HepG2 (cell line): ENCODE measurements at regions not wholly inside any gene's neighbourhood (a gene's known extent, or its start where the extent isn't known, plus 50 kb on each side); places are given as distances from the start of the nearest gene placed in this dataset.

Source experiments
- ATAC-seq: fragments of 200-7000 bp; cut with Tn5 transposase; 3 replicates; pipeline ENCODE4 v1.9.1; 2020; ENCODE audit warnings: mild to moderate bottlenecking, moderate library complexity
- BruUV-seq: library from RNA; stranded (reverse); fragments of 400-500 nt; replicated peaks from 2 replicates; lab custom pipeline; 2021; lab: Mats Ljungman, UMichigan
- CTCF ChIA-PET: fragments of 300-600 bp; formaldehyde crosslinking; extraction: SDS; loops from one replicate; lab custom pipeline; 2021; ENCODE audit warnings: low total read pairs, inconsistent platforms, low intra/inter-chr PET ratio; lab: Yijun Ruan, JAX
- POLR2A ChIA-PET: fragments of 350-600 bp; sonication (Branson Sonifier 250); formaldehyde crosslinking; loops from one replicate; lab custom pipeline; 2020; ENCODE audit warnings: antibody characterized with exemption, inconsistent platforms; lab: Yijun Ruan, JAX
- DNase-seq: peaks from one replicate; pipeline ENCODE4 v3.0.0-alpha.2; 2015; ENCODE audit warnings: low spot score
- FAIRE-seq: peaks from 3 replicates; lab custom pipeline; 2011; peaks lifted over from hg19 to GRCh38; lab: Jason Lieb, UNC
- H2AFZ ChIP-seq: one replicate; pipeline ENCODE4 v1.6.1; 2011; ENCODE audit warnings: low read length, inconsistent platforms
- H3K27ac ChIP-seq: fragments of 300-600 bp; 3 replicates; pipeline ENCODE4 v1.8.0; 2011; ENCODE audit warnings: mixed run types, mild to moderate bottlenecking, mixed read lengths, low read length, inconsistent platforms; ENCODE audit not compliant: insufficient read depth; ENCODE audit errors: extremely low read length
- H3K27me3 ChIP-seq, 2 experiments: fragments of 200-600 bp in 1 of 2; 2 replicates in 1 of 2; 3 replicates in 1 of 2; pipeline versions ENCODE4 v1.6.0 to v1.8.0; 2011; ENCODE audit warnings: low read length in 2 of 2, mild to moderate bottlenecking in 2 of 2, moderate library complexity in 2 of 2, inconsistent platforms in 1 of 2; ENCODE audit not compliant: insufficient read depth in 2 of 2, control insufficient read depth in 1 of 2
- H3K36me3 ChIP-seq, 2 experiments: fragments of 200-600 bp in 1 of 2; replicated peaks in 1 of 2; 2 replicates in 1 of 2; 3 replicates in 1 of 2; pipeline versions ENCODE4 v1.5.1 to v1.8.0; 2011; ENCODE audit warnings: low read length in 2 of 2, inconsistent platforms in 1 of 2; ENCODE audit not compliant: insufficient read depth in 2 of 2, control insufficient read depth in 1 of 2
- H3K4me1 ChIP-seq: 2 replicates; pipeline ENCODE4 v1.5.1; 2012; ENCODE audit warnings: low read length, inconsistent platforms; ENCODE audit not compliant: insufficient read depth
- H3K4me2 ChIP-seq: 2 replicates; pipeline ENCODE4 v1.6.0; 2011; ENCODE audit warnings: low read depth, low read length, inconsistent platforms
- H3K4me3 ChIP-seq, 3 experiments: fragments of 200-600 bp in 1 of 3; sonication (generic), shearing (Covaris generic) in 1 of 3; replicated peaks in 1 of 3; 2 replicates each; pipeline ENCODE4 v1.5.1; 2011 to 2016; ENCODE audit warnings: low read length in 3 of 3, inconsistent platforms in 2 of 3, low read depth in 2 of 3, mild to moderate bottlenecking in 2 of 3, control low read depth in 1 of 3, mixed read lengths in 1 of 3; ENCODE audit not compliant: insufficient read depth in 1 of 3
- H3K79me2 ChIP-seq: one replicate; pipeline ENCODE4 v1.6.1; 2011; ENCODE audit warnings: low read length, inconsistent platforms; ENCODE audit not compliant: insufficient read depth
- H3K9ac ChIP-seq: 2 replicates; pipeline ENCODE4 v1.6.0; 2011; ENCODE audit warnings: mild to moderate bottlenecking, low read depth, low read length, inconsistent platforms; ENCODE audit not compliant: insufficient read depth
- H3K9me3 ChIP-seq: 2 replicates; pipeline ENCODE4 v1.5.1; 2012; ENCODE audit warnings: mild to moderate bottlenecking, low read length
- H4K20me1 ChIP-seq: 2 replicates; pipeline ENCODE4 v1.6.0; 2011; ENCODE audit warnings: inconsistent platforms, mild to moderate bottlenecking, low read length, moderate library complexity; ENCODE audit not compliant: insufficient read depth
- CENPX ChIP-seq: sonication (generic); formaldehyde crosslinking; IDR thresholded peaks from 2 replicates; pipeline ENCODE4 v1.9.0; 2021; ENCODE audit warnings: mild to moderate bottlenecking, missing genetic modification reagents, moderate library complexity
- DR1 ChIP-seq: sonication (generic); formaldehyde crosslinking; IDR thresholded peaks from 2 replicates; pipeline ENCODE4 v1.8.0; 2021; ENCODE audit warnings: mild to moderate bottlenecking, missing genetic modification reagents, inconsistent platforms
- ELF4 ChIP-seq: sonication (generic); formaldehyde crosslinking; IDR thresholded peaks from 2 replicates; pipeline ENCODE4 v1.5.0; 2020; ENCODE audit warnings: missing genetic modification reagents, mild to moderate bottlenecking, moderate library complexity, borderline replicate concordance
- FOXK2 ChIP-seq: fragments of 450-650 bp; IDR thresholded peaks from 2 replicates; pipeline ENCODE4 v1.6.1; 2016
- HNRNPUL1 ChIP-seq: fragments of 200-400 bp; formaldehyde crosslinking; IDR thresholded peaks from 2 replicates; pipeline ENCODE4 v1.6.1; 2017; ENCODE audit warnings: low read depth, mild to moderate bottlenecking, low read length, moderate library complexity
- IRX3 ChIP-seq: sonication (generic); formaldehyde crosslinking; IDR thresholded peaks from 2 replicates; pipeline ENCODE4 v1.8.1; 2023; ENCODE audit warnings: mild to moderate bottlenecking, low read depth, missing genetic modification reagents, borderline replicate concordance
- KAT2B ChIP-seq: fragments of 150-350 bp; IDR thresholded peaks from 2 replicates; pipeline ENCODE4 v1.6.1; 2014; ENCODE audit warnings: low read depth, low read length, borderline replicate concordance
- SMAD9 ChIP-seq: sonication (generic); formaldehyde crosslinking; IDR thresholded peaks from 2 replicates; pipeline ENCODE4 v1.5.1; 2020; ENCODE audit warnings: mild to moderate bottlenecking, missing genetic modification reagents
- TAF15 ChIP-seq: fragments of 200-400 bp; formaldehyde crosslinking; IDR thresholded peaks from one replicate; pipeline ENCODE4 v1.6.1; 2018; ENCODE audit warnings: mild to moderate bottlenecking, low read depth, low read length; ENCODE audit not compliant: poor library complexity, severe bottlenecking
- ZKSCAN5 ChIP-seq: sonication (generic); formaldehyde crosslinking; IDR thresholded peaks from 2 replicates; pipeline ENCODE4 v1.5.1; 2020; ENCODE audit warnings: mild to moderate bottlenecking, missing genetic modification reagents
- ZNF101 ChIP-seq: sonication (generic); formaldehyde crosslinking; IDR thresholded peaks from 2 replicates; pipeline ENCODE4 v1.4.0; 2020; ENCODE audit warnings: mild to moderate bottlenecking, low read depth, missing genetic modification reagents, borderline replicate concordance
- ZNF260 ChIP-seq: sonication (generic); formaldehyde crosslinking; IDR thresholded peaks from 2 replicates; pipeline ENCODE4 v1.4.0; 2020; ENCODE audit warnings: missing genetic modification reagents, low read depth, mild to moderate bottlenecking, borderline replicate concordance
- ZNF296 ChIP-seq: sonication (generic); formaldehyde crosslinking; conservative IDR thresholded peaks from 2 replicates; pipeline ENCODE4 v1.5.0; 2020; ENCODE audit warnings: mild to moderate bottlenecking, missing genetic modification reagents
- ZNF703 ChIP-seq: sonication (generic); formaldehyde crosslinking; IDR thresholded peaks from 2 replicates; pipeline ENCODE4 v1.5.1; 2020; ENCODE audit warnings: missing genetic modification reagents, mild to moderate bottlenecking, moderate library complexity, borderline replicate concordance
- ZNF781 ChIP-seq: sonication (generic); formaldehyde crosslinking; IDR thresholded peaks from 2 replicates; pipeline ENCODE4 v1.5.1; 2020; ENCODE audit warnings: borderline replicate concordance, mild to moderate bottlenecking, missing genetic modification reagents; ENCODE audit errors: not compliant biosample characterization
- ZSCAN31 ChIP-seq: sonication (generic); formaldehyde crosslinking; IDR thresholded peaks from 2 replicates; pipeline ENCODE4 v1.5.0; 2020; ENCODE audit warnings: low read depth, mild to moderate bottlenecking, missing genetic modification reagents
- WGBS: methylation state at CpG from one replicate; pipeline ENCODE4 v1.1.6; 2017; ENCODE audit warnings: low lambda C conversion rate; 5-methylcytosine and 5-hydroxymethylcytosine counted together
- in situ Hi-C: cut with HindIII; loops from 2 replicates; pipeline ENCODE4 v1.10.0; 2017; ENCODE audit warnings: low pct_unique_long_range_greater_than_20kb; ENCODE audit not compliant: extremely low pct_ligation_motif_present
- intact Hi-C: fragments of 100-400 bp; cut with micrococcal nuclease; formaldehyde crosslinking; loops from one replicate; pipeline ENCODE4 v1.10.0; 2022; ENCODE audit not compliant: unreplicated experiment
- TF ChIP-seq, protein P1 (sequence below): fragments of 450-650 bp; IDR thresholded peaks from 2 replicates; pipeline ENCODE4 v1.6.1; 2017
- TF ChIP-seq, protein P2 (sequence below): sonication (generic); formaldehyde crosslinking; IDR thresholded peaks from 2 replicates; pipeline ENCODE4 v1.5.1; 2020; ENCODE audit warnings: missing genetic modification reagents, mild to moderate bottlenecking, borderline replicate concordance
- TF ChIP-seq, protein P3 (sequence below): IDR thresholded peaks from 2 replicates; pipeline ENCODE4 v1.6.1; 2016; ENCODE audit warnings: low read depth, borderline replicate concordance

DNA sequence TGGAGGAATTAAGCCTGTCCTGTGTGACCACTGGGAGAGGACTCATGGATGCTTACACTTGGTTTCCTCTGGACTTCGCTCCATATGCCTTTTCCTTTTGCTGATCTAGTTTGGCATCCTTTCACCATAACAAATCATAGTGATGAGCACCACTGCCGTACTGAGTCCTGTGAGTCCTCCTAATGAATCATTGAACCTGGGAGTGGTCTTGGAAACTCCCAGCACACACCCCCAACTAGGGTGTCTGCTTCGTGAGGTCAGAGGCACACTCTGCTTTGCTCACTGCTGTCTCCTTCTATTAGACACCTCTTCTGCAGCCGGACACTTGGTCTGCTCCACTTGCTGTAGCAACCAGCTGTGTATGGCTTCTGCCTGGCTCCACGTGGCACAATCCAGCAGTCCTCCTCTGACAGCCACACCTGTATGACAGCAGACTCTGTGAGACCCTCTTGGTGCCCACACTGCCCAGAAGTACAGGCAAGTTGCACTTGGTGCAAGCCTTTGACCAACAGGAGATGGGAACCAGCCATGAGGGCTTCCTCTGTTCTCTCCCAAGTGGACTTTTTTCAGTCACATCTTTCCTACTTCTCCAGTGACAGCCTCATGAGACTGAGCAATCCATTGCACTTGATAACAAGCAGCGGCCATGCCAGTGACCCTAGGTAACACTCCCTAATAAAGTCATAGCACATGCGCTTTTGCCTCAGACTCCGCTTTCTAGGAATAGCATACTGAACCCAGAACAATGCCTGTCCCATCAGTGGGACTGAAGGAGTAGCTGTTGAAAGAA, 65.0 kb upstream of the HMGXB4 start:
- H3K36me3 ChIP-seq = peaks cover 3 to 7% of the 10 kb centered on the region in 2 experiments; a peak in 2 of 5 replicates
- TF ChIP-seq FOXK2 (no peak), ELF4 (CRISPR knock-in tag) (no peak), ZNF101 (CRISPR knock-in tag) (no peak), SMAD9 (CRISPR knock-in tag) (no peak), ZSCAN31 (CRISPR knock-in tag) (no peak), ZNF703 (no peak), KAT2B (no peak), ZNF781 (CRISPR knock-in tag) (no peak), ZKSCAN5 (CRISPR knock-in tag) (no peak), DR1 (CRISPR knock-in tag) (no peak), ZNF296 (CRISPR knock-in tag) (no peak), CENPX (no peak), HNRNPUL1 (no peak), ZNF260 (no peak), TAF15 (no peak), IRX3 (CRISPR knock-in tag) (no peak)
- TF ChIP-seq, protein P1, sequence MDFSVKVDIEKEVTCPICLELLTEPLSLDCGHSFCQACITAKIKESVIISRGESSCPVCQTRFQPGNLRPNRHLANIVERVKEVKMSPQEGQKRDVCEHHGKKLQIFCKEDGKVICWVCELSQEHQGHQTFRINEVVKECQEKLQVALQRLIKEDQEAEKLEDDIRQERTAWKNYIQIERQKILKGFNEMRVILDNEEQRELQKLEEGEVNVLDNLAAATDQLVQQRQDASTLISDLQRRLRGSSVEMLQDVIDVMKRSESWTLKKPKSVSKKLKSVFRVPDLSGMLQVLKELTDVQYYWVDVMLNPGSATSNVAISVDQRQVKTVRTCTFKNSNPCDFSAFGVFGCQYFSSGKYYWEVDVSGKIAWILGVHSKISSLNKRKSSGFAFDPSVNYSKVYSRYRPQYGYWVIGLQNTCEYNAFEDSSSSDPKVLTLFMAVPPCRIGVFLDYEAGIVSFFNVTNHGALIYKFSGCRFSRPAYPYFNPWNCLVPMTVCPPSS = no peak
- TF ChIP-seq, protein P2, sequence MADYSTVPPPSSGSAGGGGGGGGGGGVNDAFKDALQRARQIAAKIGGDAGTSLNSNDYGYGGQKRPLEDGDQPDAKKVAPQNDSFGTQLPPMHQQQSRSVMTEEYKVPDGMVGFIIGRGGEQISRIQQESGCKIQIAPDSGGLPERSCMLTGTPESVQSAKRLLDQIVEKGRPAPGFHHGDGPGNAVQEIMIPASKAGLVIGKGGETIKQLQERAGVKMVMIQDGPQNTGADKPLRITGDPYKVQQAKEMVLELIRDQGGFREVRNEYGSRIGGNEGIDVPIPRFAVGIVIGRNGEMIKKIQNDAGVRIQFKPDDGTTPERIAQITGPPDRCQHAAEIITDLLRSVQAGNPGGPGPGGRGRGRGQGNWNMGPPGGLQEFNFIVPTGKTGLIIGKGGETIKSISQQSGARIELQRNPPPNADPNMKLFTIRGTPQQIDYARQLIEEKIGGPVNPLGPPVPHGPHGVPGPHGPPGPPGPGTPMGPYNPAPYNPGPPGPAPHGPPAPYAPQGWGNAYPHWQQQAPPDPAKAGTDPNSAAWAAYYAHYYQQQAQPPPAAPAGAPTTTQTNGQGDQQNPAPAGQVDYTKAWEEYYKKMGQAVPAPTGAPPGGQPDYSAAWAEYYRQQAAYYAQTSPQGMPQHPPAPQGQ = no peak
- TF ChIP-seq, protein P3, sequence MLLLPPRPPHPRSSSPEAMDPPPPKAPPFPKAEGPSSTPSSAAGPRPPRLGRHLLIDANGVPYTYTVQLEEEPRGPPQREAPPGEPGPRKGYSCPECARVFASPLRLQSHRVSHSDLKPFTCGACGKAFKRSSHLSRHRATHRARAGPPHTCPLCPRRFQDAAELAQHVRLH (CRISPR knock-in tag) = no peak
- H3K9ac ChIP-seq = no peak overlapping the region
- H3K27me3 ChIP-seq = no peaks in the 10 kb centered on the region
- peaks cover 14% of the 10 kb centered on the region for H3K9me3 ChIP-seq
- no peak overlapping the region for H3K27ac ChIP-seq
- no peak for ATAC-seq
- in situ Hi-C loops (no loop called here), intact Hi-C loops (no loop called here)
- H2AFZ ChIP-seq = no peak overlapping the region
- ChIA-PET POLR2A (no interaction called here), CTCF (no interaction called here)
- 73% methylated on average over 8 of the region's 8 CpGs for WGBS
- no peak for FAIRE-seq
- no TSS peak for BruUV-seq
- H4K20me1 ChIP-seq = no peaks in the 10 kb centered on the region
- H3K4me2 ChIP-seq = no peak overlapping the region
- H3K4me1 ChIP-seq = no peaks in the 10 kb centered on the region
- H3K79me2 ChIP-seq = no peaks in the 10 kb centered on the region
- no peak for DNase-seq
- no peak overlapping the region for H3K4me3 ChIP-seq
